ENCODE measurements at regions not wholly inside any gene's neighbourhood (a gene's known extent, or its start where the extent isn't known, plus 50 kb on each side); places are given as distances from the start of the nearest gene placed in this dataset.

GRCh38 chrX:45422216-45422925, 221.7 kb upstream of the DIPK2B start:
- TF ChIP-seq CTCF (IDR thresholded peaks at IDR 0.05): no peak
- no peak for TF ChIP-seq POLR2A (IDR thresholded peaks at IDR 0.05)
